GM10266 (cell line): ENCODE measurements at regions not wholly inside any gene's neighbourhood (a gene's known extent, or its start where the extent isn't known, plus 50 kb on each side); places are given as distances from the start of the nearest gene placed in this dataset.

Experiments
- DNase-seq: peaks from one replicate; pipeline ENCODE4 v3.0.0; 2012; ENCODE audit errors: extremely low spot score
- TF ChIP-seq, protein P1 (sequence below): IDR thresholded peaks from 2 replicates; pipeline ENCODE4 v1.5.1; 2012; ENCODE audit warnings: mild to moderate bottlenecking, low read depth; ENCODE audit not compliant: control insufficient read depth, insufficient read depth; ENCODE audit errors: missing control alignments

- DNase-seq, result no peak
- TF ChIP-seq, protein P1, sequence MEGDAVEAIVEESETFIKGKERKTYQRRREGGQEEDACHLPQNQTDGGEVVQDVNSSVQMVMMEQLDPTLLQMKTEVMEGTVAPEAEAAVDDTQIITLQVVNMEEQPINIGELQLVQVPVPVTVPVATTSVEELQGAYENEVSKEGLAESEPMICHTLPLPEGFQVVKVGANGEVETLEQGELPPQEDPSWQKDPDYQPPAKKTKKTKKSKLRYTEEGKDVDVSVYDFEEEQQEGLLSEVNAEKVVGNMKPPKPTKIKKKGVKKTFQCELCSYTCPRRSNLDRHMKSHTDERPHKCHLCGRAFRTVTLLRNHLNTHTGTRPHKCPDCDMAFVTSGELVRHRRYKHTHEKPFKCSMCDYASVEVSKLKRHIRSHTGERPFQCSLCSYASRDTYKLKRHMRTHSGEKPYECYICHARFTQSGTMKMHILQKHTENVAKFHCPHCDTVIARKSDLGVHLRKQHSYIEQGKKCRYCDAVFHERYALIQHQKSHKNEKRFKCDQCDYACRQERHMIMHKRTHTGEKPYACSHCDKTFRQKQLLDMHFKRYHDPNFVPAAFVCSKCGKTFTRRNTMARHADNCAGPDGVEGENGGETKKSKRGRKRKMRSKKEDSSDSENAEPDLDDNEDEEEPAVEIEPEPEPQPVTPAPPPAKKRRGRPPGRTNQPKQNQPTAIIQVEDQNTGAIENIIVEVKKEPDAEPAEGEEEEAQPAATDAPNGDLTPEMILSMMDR, result no peak
These were observed 117.6 kb downstream of the PERP start for GRCh38 chr6:137989664-137990063.

- DNase-seq, result no peak
- TF ChIP-seq, protein P1, result no peak
These were observed 111.8 kb downstream of the PERP start for GRCh38 chr6:137995371-137995770.

GRCh38 chr6:137998461-137999019, 108.7 kb downstream of the PERP start:
- TF ChIP-seq, protein P1, result no peak
- DNase-seq, result no peak

DNA sequence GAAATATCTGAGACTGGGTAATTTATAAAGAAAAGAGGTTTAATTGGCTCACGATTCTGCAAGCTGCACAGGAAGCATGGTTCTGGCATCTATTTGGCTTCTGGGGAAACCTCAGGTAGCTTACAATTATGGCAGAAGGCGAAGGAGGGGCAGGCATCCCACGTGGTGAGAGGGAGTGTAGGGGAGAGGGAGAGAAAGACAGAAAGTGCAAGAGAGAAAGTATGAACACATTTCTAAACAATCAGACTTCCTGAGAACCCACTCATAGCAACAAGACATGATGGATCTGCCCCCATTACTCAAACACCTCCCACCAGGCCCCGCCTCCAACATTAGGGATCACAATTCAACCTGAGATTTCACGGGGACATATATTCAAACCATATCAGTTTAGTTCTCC, 107.4 kb downstream of the PERP start:
- TF ChIP-seq, protein P1, result no peak
- no peak for DNase-seq

DNA sequence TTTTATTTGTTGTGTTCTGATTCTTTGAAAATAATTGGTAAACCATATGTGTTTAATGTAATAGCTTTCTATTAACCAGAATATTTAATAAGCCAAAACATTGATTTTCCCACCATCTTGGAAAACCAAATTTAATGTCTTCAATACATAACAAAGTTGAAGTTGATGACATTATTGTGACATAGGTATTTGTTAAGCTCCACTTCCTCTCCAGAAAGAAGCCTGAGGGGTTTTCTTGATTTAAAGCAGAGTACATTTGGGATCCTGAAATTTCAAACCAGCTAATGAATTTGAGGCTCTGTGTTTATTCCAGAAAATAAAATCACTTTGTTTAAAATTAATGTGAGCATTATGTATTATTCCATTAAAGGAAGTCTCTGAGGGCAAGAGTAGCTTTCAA, 106.3 kb downstream of the PERP start:
- TF ChIP-seq, protein P1, result no peak

GRCh38 chr6:138001750-138002349, 105.4 kb downstream of the PERP start:
- peak; percentile 52 for DNase-seq
- TF ChIP-seq, protein P1, result peak; percentile 80

More for the DNA sequence above, 106.3 kb downstream of the PERP start:
- DNase-seq, result no peak
